Trophoblast cell (in vitro differentiated cells and primary cell): ENCODE measurements at regions not wholly inside any gene's neighbourhood (a gene's known extent, or its start where the extent isn't known, plus 50 kb on each side); places are given as distances from the start of the nearest gene placed in this dataset.
A peak's percentile ranks its signal among the peaks of the same experiment; 100 is the strongest.

ENCODE experiments used
- DNase-seq, 2 donors: peaks; one replicate each; pipeline ENCODE4 v3.0.0-alpha.2; 2016
- H2AFZ ChIP-seq: 2 replicates; pipeline ENCODE4 v1.6.1; 2013; ENCODE audit warnings: low read length, moderate library complexity, mild to moderate bottlenecking; ENCODE audit not compliant: insufficient read depth, poor library complexity
- H2AK5ac ChIP-seq: 2 replicates; pipeline ENCODE4 v1.6.1; 2013; ENCODE audit warnings: mild to moderate bottlenecking, low read length
- H2BK120ac ChIP-seq: 2 replicates; pipeline ENCODE4 v1.6.1; 2013; ENCODE audit warnings: low read length, mild to moderate bottlenecking, moderate library complexity; ENCODE audit not compliant: insufficient read depth, poor library complexity
- H2BK12ac ChIP-seq: 2 replicates; pipeline ENCODE4 v1.6.1; 2013; ENCODE audit warnings: mild to moderate bottlenecking, low read length, moderate library complexity
- H2BK5ac ChIP-seq: 2 replicates; pipeline ENCODE4 v1.6.1; 2013; ENCODE audit warnings: low read length, low read depth, moderate library complexity, mild to moderate bottlenecking; ENCODE audit not compliant: poor library complexity
- H3K14ac ChIP-seq: 2 replicates; pipeline ENCODE4 v1.6.1; 2013; ENCODE audit warnings: mild to moderate bottlenecking, low read length
- H3K18ac ChIP-seq: 2 replicates; pipeline ENCODE4 v1.6.1; 2013; ENCODE audit warnings: mild to moderate bottlenecking, low read length
- H3K23ac ChIP-seq: 2 replicates; pipeline ENCODE4 v1.6.1; 2013; ENCODE audit warnings: low read length
- H3K27ac ChIP-seq: 2 replicates; pipeline ENCODE4 v1.5.1; 2013; ENCODE audit warnings: low read depth, mild to moderate bottlenecking, inconsistent platforms, low read length, moderate library complexity
- H3K27me3 ChIP-seq: 2 replicates; pipeline ENCODE4 v1.6.1; 2013; ENCODE audit warnings: inconsistent platforms, mild to moderate bottlenecking, low read length, moderate library complexity; ENCODE audit not compliant: insufficient read depth
- H3K36me3 ChIP-seq, 2 experiments: 1 replicate in 1 of 2; 2 replicates in 1 of 2; pipeline ENCODE4 v1.6.1; 2013; ENCODE audit warnings: low read length in 2 of 2, mild to moderate bottlenecking in 2 of 2, moderate library complexity in 1 of 2; ENCODE audit not compliant: insufficient read depth in 2 of 2, control insufficient read depth in 1 of 2
- H3K4ac ChIP-seq: 2 replicates; pipeline ENCODE4 v1.6.1; 2013; ENCODE audit warnings: low read depth, mild to moderate bottlenecking, low read length, moderate library complexity
- H3K4me1 ChIP-seq, 2 experiments: 1 replicate in 1 of 2; 2 replicates in 1 of 2; pipeline ENCODE4 v1.6.1; 2013; ENCODE audit warnings: low read length in 2 of 2, mild to moderate bottlenecking in 2 of 2, moderate library complexity in 1 of 2; ENCODE audit not compliant: insufficient read depth in 2 of 2, control insufficient read depth in 1 of 2
- H3K4me2 ChIP-seq: 2 replicates; pipeline ENCODE4 v1.6.1; 2013; ENCODE audit warnings: inconsistent platforms, mild to moderate bottlenecking, low read length, moderate library complexity
- H3K4me3 ChIP-seq: 2 replicates; pipeline ENCODE4 v1.5.1; 2013; ENCODE audit warnings: mild to moderate bottlenecking, low read depth, low read length, inconsistent platforms
- H3K79me1 ChIP-seq: one replicate; pipeline ENCODE4 v1.6.1; 2013; ENCODE audit warnings: low read length
- H3K79me2 ChIP-seq: 2 replicates; pipeline ENCODE4 v1.6.1; 2013; ENCODE audit warnings: low read length, mild to moderate bottlenecking; ENCODE audit not compliant: control insufficient read depth, insufficient read depth, poor library complexity
- H3K9ac ChIP-seq: 2 replicates; pipeline ENCODE4 v1.6.1; 2013; ENCODE audit warnings: mild to moderate bottlenecking, low read length
- H3K9me3 ChIP-seq: 2 replicates; pipeline ENCODE4 v1.6.1; 2013; ENCODE audit warnings: low read depth, mild to moderate bottlenecking, control low read depth, inconsistent platforms, low read length; ENCODE audit not compliant: insufficient read depth
- H4K12ac ChIP-seq: 2 replicates; pipeline ENCODE4 v1.6.1; 2013; ENCODE audit warnings: low read depth, mild to moderate bottlenecking, low read length, moderate library complexity
- H4K8ac ChIP-seq: 2 replicates; pipeline ENCODE4 v1.6.1; 2013; ENCODE audit warnings: low read depth, mild to moderate bottlenecking, low read length, moderate library complexity
- H4K91ac ChIP-seq: one replicate; pipeline ENCODE4 v1.6.1; 2013; ENCODE audit warnings: low read depth, mild to moderate bottlenecking, low read length, moderate library complexity
- WGBS: extraction: QIAGEN DNeasy Blood & Tissue Kit; methylation state at CpG from one replicate; pipeline ENCODE4 v1.1.7; 2013; ENCODE audit warnings: missing lambda C conversion rate; ENCODE audit not compliant: insufficient read length, insufficient coverage; ENCODE audit errors: extremely low coverage; 5-methylcytosine and 5-hydroxymethylcytosine counted together

DNA sequence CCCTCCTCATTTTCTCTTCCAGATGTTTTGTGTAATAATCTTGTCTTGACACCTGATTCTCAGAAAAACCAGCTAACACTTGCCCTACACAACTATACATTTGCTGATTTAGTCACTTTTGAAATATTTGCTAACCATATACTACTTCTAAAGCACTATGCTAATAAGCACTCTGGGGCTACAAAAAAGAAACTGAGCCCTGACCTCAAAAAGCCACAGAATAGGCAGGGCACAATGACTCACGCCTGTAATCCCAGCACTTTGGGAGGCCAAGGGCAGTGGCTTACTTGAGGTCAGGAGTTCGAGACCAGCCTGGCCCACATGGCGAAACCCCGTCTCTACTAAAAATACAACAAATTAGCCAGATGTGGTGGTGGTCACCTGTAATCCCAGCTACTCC, 266.0 kb downstream of the RAD51AP2 start:
- Histone ChIP-seq H3K9me3 (no peaks in the 10 kb centered on the region), H3K4me1 (no peaks in the 10 kb centered on the region), H3K4ac (no peak overlapping the region), H4K12ac (no peak overlapping the region), H3K18ac (no peak overlapping the region), H4K91ac (no peak overlapping the region), H2BK5ac (no peak overlapping the region), H3K79me1 (no peaks in the 10 kb centered on the region), H3K9ac (no peak overlapping the region), H3K14ac (no peak overlapping the region), H2AFZ (no peak overlapping the region), H3K4me3 (no peak overlapping the region), H3K27me3 (no peaks in the 10 kb centered on the region), H3K4me2 (no peak overlapping the region), H3K79me2 (no peaks in the 10 kb centered on the region), H3K23ac (no peak overlapping the region), H3K27ac (no peak overlapping the region), H2BK120ac (no peak overlapping the region), H4K8ac (no peak overlapping the region), H2BK12ac (no peak overlapping the region), H2AK5ac (no peak overlapping the region), H3K36me3 (no peaks in the 10 kb centered on the region)
- no peak for DNase-seq
- WGBS = no CpG with 5 or more reads among the region's 4 CpGs

- Histone ChIP-seq H3K27me3 (no peaks in the 10 kb centered on the region), H3K79me2 (no peaks in the 10 kb centered on the region), H3K4ac (no peak overlapping the region), H3K9me3 (no peaks in the 10 kb centered on the region), H2BK120ac (no peak overlapping the region), H3K9ac (no peak overlapping the region), H4K12ac (no peak overlapping the region), H2AFZ (no peak overlapping the region), H3K14ac (no peak overlapping the region), H3K79me1 (no peaks in the 10 kb centered on the region), H4K8ac (no peak overlapping the region), H4K91ac (no peak overlapping the region), H3K18ac (no peak overlapping the region), H2AK5ac (no peak overlapping the region), H2BK12ac (no peak overlapping the region), H3K4me2 (no peak overlapping the region), H3K36me3 (no peaks in the 10 kb centered on the region), H3K4me3 (no peak overlapping the region), H3K27ac (no peak overlapping the region), H2BK5ac (no peak overlapping the region), H3K4me1 (no peaks in the 10 kb centered on the region), H3K23ac (no peak overlapping the region)
- WGBS = no CpG with 5 or more reads among the region's 5 CpGs
- no peak for DNase-seq
Measured at GRCh38 chr2:17251171-17251570, 267.1 kb downstream of the RAD51AP2 start.

- H3K4ac ChIP-seq = no peak overlapping the region
- no peaks in the 10 kb centered on the region for H3K9me3 ChIP-seq
- H3K79me2 ChIP-seq = no peaks in the 10 kb centered on the region
- no peak overlapping the region for H2BK12ac ChIP-seq
- H3K36me3 ChIP-seq = no peaks in the 10 kb centered on the region
- H3K27ac ChIP-seq = no peak overlapping the region
- no CpG with 5 or more reads among the region's 7 CpGs for WGBS
- no peak overlapping the region for H2AK5ac ChIP-seq
- no peak overlapping the region for H4K91ac ChIP-seq
- H3K27me3 ChIP-seq = no peaks in the 10 kb centered on the region
- H3K18ac ChIP-seq = no peak overlapping the region
- H3K23ac ChIP-seq = no peak overlapping the region
- no peak overlapping the region for H3K4me3 ChIP-seq
- no peak overlapping the region for H4K8ac ChIP-seq
- H3K79me1 ChIP-seq = no peaks in the 10 kb centered on the region
- H4K12ac ChIP-seq = no peak overlapping the region
- peak in 1 of 2 donors; percentile 18 for DNase-seq
- H3K14ac ChIP-seq = no peak overlapping the region
- H3K9ac ChIP-seq = peak overlapping the region; percentile 1
- H3K4me1 ChIP-seq = no peaks in the 10 kb centered on the region
- no peak overlapping the region for H2BK120ac ChIP-seq
- no peak overlapping the region for H2BK5ac ChIP-seq
- no peak overlapping the region for H2AFZ ChIP-seq
- no peak overlapping the region for H3K4me2 ChIP-seq
Measured at GRCh38 chr2:17249249-17249648, 269.0 kb downstream of the RAD51AP2 start.

DNA sequence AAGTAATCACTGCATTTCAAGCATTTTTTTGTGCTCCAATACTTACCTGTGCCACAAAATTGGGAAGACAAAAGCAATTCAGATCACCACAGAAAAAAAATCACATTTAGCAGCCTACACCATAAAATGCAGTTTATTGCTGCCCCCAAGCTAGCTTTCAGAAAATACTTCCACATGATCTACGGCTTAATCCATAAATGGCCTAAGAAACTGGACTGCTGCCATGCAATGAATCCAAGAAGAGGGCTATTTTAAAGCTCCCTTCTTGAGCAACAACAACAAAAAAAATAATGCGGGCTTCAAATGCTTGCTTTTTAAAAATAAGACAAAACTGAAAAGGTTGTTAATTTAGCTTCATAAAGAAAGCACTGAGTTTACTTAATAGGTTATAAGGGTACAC, 272.3 kb downstream of the RAD51AP2 start:
- no peak overlapping the region for H3K23ac ChIP-seq
- no peak overlapping the region for H3K27ac ChIP-seq
- H3K4me3 ChIP-seq = no peak overlapping the region
- no peak for DNase-seq
- no peaks in the 10 kb centered on the region for H3K79me1 ChIP-seq
- H3K79me2 ChIP-seq = no peaks in the 10 kb centered on the region
- no peaks in the 10 kb centered on the region for H3K36me3 ChIP-seq
- no peak overlapping the region for H3K4me2 ChIP-seq
- WGBS = no CpG with 5 or more reads among the region's 2 CpGs
- H2AFZ ChIP-seq = no peak overlapping the region
- no peak overlapping the region for H2BK120ac ChIP-seq
- H2BK12ac ChIP-seq = no peak overlapping the region
- no peak overlapping the region for H3K4ac ChIP-seq
- no peak overlapping the region for H2AK5ac ChIP-seq
- H4K8ac ChIP-seq = no peak overlapping the region
- no peak overlapping the region for H4K12ac ChIP-seq
- H3K14ac ChIP-seq = no peak overlapping the region
- H3K9me3 ChIP-seq = no peaks in the 10 kb centered on the region
- no peaks in the 10 kb centered on the region for H3K4me1 ChIP-seq
- no peak overlapping the region for H4K91ac ChIP-seq
- H3K18ac ChIP-seq = no peak overlapping the region
- H3K9ac ChIP-seq = no peak overlapping the region
- no peak overlapping the region for H2BK5ac ChIP-seq
- H3K27me3 ChIP-seq = no peaks in the 10 kb centered on the region
